Keratinocyte (primary cell): ENCODE measurements at regions not wholly inside any gene's neighbourhood (a gene's known extent, or its start where the extent isn't known, plus 50 kb on each side); places are given as distances from the start of the nearest gene placed in this dataset.

Experiments
- DNase-seq: peaks from one replicate; pipeline ENCODE4 v3.0.0-alpha.2; 2011; ENCODE audit warnings: low read depth, missing footprints, low spot score
- FAIRE-seq: peaks from 2 replicates; lab custom pipeline; 2011; peaks lifted over from hg19 to GRCh38; lab: Jason Lieb, UNC
- H2AFZ ChIP-seq: 2 replicates; pipeline ENCODE4 v1.6.0; 2012; ENCODE audit warnings: low read length, control low read depth, inconsistent platforms; ENCODE audit not compliant: control insufficient read depth
- H3K27ac ChIP-seq: 2 replicates; pipeline ENCODE4 v1.5.1; 2011; ENCODE audit warnings: low read length; ENCODE audit not compliant: control insufficient read depth, insufficient read depth
- H3K27me3 ChIP-seq: 3 replicates; pipeline ENCODE4 v1.6.0; 2011; ENCODE audit warnings: low read length; ENCODE audit not compliant: control insufficient read depth, insufficient read depth; ENCODE audit errors: extremely low read depth
- H3K36me3 ChIP-seq, 2 experiments: 2 replicates in 1 of 2; 3 replicates in 1 of 2; pipeline ENCODE4 v1.5.1; 2011; ENCODE audit warnings: low read length in 2 of 2, mild to moderate bottlenecking in 1 of 2; ENCODE audit not compliant: control insufficient read depth in 2 of 2, insufficient read depth in 2 of 2; ENCODE audit errors: extremely low read depth in 1 of 2
- H3K4me1 ChIP-seq: 3 replicates; pipeline ENCODE4 v1.5.1; 2011; ENCODE audit warnings: low read length; ENCODE audit not compliant: control insufficient read depth, insufficient read depth; ENCODE audit errors: extremely low read depth
- H3K4me2 ChIP-seq: 3 replicates; pipeline ENCODE4 v1.6.0; 2011; ENCODE audit warnings: low read depth, low read length; ENCODE audit not compliant: control insufficient read depth, insufficient read depth; ENCODE audit errors: extremely low read depth
- H3K4me3 ChIP-seq, 3 experiments: fragments of 200-600 bp in 1 of 3; sonication (generic) in 1 of 3; 2 replicates in 2 of 3; 3 replicates in 1 of 3; pipeline ENCODE4 v1.5.1; 2011 to 2016; ENCODE audit warnings: low read length in 3 of 3, mild to moderate bottlenecking in 3 of 3, control low read depth in 2 of 3, inconsistent platforms in 1 of 3, low read depth in 1 of 3, mixed read lengths in 1 of 3, mixed run types in 1 of 3, moderate library complexity in 1 of 3; ENCODE audit not compliant: control insufficient read depth in 2 of 3, insufficient read depth in 2 of 3; ENCODE audit errors: extremely low read depth in 1 of 3
- H3K79me2 ChIP-seq: 2 replicates; pipeline ENCODE4 v1.6.0; 2012; ENCODE audit warnings: low read length; ENCODE audit not compliant: control insufficient read depth, insufficient read depth
- H3K9ac ChIP-seq: 3 replicates; pipeline ENCODE4 v1.6.0; 2011; ENCODE audit warnings: low read length; ENCODE audit not compliant: control insufficient read depth, insufficient read depth; ENCODE audit errors: extremely low read depth
- H3K9me1 ChIP-seq: 3 replicates; pipeline ENCODE4 v1.6.0; 2011; ENCODE audit warnings: low read length; ENCODE audit not compliant: control insufficient read depth, insufficient read depth; ENCODE audit errors: extremely low read depth
- H3K9me3 ChIP-seq: 2 replicates; pipeline ENCODE4 v1.5.1; 2012; ENCODE audit warnings: low read depth, low read length; ENCODE audit not compliant: control insufficient read depth
- H4K20me1 ChIP-seq: 3 replicates; pipeline ENCODE4 v1.6.0; 2011; ENCODE audit warnings: low read length; ENCODE audit not compliant: control insufficient read depth, insufficient read depth; ENCODE audit errors: extremely low read depth
- CTCF ChIP-seq, 3 experiments: IDR thresholded peaks in 1 of 3; conservative IDR thresholded peaks in 1 of 3; optimal IDR thresholded peaks in 1 of 3; 2 replicates in 2 of 3; 3 replicates in 1 of 3; pipeline versions ENCODE3 to v1.5.1; 2011; ENCODE audit warnings: low read length in 3 of 3, mild to moderate bottlenecking in 3 of 3, moderate library complexity in 2 of 3, control low read depth in 1 of 3, inconsistent platforms in 1 of 3; ENCODE audit not compliant: insufficient read depth in 2 of 3; ENCODE audit errors: extremely low read depth in 1 of 3
- EZH2 ChIP-seq: IDR thresholded peaks from one replicate; pipeline ENCODE4 v1.6.1; 2012; ENCODE audit warnings: inconsistent platforms, mild to moderate bottlenecking, low read length, moderate library complexity
- dilution Hi-C: fragments of 300-500 bp; cut with MboI; formaldehyde crosslinking; loops from one replicate; pipeline ENCODE4 v1.7.0; 2020; ENCODE audit warnings: low sequenced_read_pairs; ENCODE audit not compliant: extremely low pct_ligation_motif_present

DNA sequence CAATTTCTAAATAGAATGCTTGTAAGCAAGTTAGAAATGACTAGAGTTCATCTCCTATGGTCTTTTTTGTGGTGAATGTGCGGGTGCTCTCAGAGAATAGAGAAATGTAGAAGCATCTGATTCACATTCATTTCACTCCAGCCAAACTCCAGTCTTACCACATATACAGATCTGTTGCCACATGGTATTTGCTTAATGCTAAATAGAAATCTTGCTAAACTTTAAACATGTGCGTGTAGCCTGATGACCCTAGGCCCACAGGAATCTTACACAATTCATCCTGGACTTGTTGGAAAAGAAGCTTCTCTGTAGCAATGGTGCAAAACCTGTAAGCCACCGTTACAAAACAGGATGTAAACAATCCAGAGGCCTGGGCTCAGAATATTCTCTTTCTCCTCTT is 135.2 kb downstream of the PCSK1 start:
- Histone ChIP-seq H3K36me3 (no peaks in the 10 kb centered on the region), H3K4me1 (no peaks in the 10 kb centered on the region), H3K9me3 (no peaks in the 10 kb centered on the region), H3K27ac (no peak overlapping the region), H2AFZ (no peak overlapping the region), H3K79me2 (no peaks in the 10 kb centered on the region), H3K27me3 (no peaks in the 10 kb centered on the region), H4K20me1 (no peaks in the 10 kb centered on the region), H3K9me1 (no peaks in the 10 kb centered on the region), H3K4me2 (no peak overlapping the region), H3K9ac (no peak overlapping the region), H3K4me3 (no peak overlapping the region)
- FAIRE-seq (no peak), DNase-seq (no peak)
- TF ChIP-seq CTCF (optimal IDR thresholded peaks at IDR 0.05 in 1 of 3, IDR thresholded peaks at IDR 0.05 in 1 of 3, conservative IDR thresholded peaks at IDR 0.05 in 1 of 3; ENCODE audit: extremely low read depth in 1 of 3, insufficient read depth in 2 of 3, low read length in 3 of 3) (no peak), EZH2 (no peak)
- dilution Hi-C loops, result no loop called here

GRCh38 chr5:96297290-96297689 is 135.8 kb downstream of the PCSK1 start:
- no peak overlapping the region for H2AFZ ChIP-seq
- no peaks in the 10 kb centered on the region for H3K9me3 ChIP-seq
- dilution Hi-C loops, result no loop called here
- FAIRE-seq, result no peak
- no peak overlapping the region for H3K4me2 ChIP-seq
- no peaks in the 10 kb centered on the region for H4K20me1 ChIP-seq
- H3K4me3 ChIP-seq, result no peak overlapping the region
- H3K79me2 ChIP-seq, result no peaks in the 10 kb centered on the region
- no peak for DNase-seq
- no peak overlapping the region for H3K27ac ChIP-seq
- no peaks in the 10 kb centered on the region for H3K36me3 ChIP-seq
- no peaks in the 10 kb centered on the region for H3K4me1 ChIP-seq
- no peak overlapping the region for H3K9ac ChIP-seq
- no peaks in the 10 kb centered on the region for H3K9me1 ChIP-seq
- TF ChIP-seq CTCF (optimal IDR thresholded peaks at IDR 0.05 in 1 of 3, IDR thresholded peaks at IDR 0.05 in 1 of 3, conservative IDR thresholded peaks at IDR 0.05 in 1 of 3; ENCODE audit: extremely low read depth in 1 of 3, insufficient read depth in 2 of 3, low read length in 3 of 3) (no peak), EZH2 (no peak)
- H3K27me3 ChIP-seq, result no peaks in the 10 kb centered on the region
